Mesendoderm (in vitro differentiated cells): ENCODE measurements at regions not wholly inside any gene's neighbourhood (a gene's known extent, or its start where the extent isn't known, plus 50 kb on each side); places are given as distances from the start of the nearest gene placed in this dataset.

Experiments used
- DNase-seq: peaks from one replicate; pipeline ENCODE4 v3.0.0; 2013
- H2AK5ac ChIP-seq: 2 replicates; pipeline ENCODE4 v1.6.1; 2013; ENCODE audit warnings: low read length, inconsistent platforms
- H2BK120ac ChIP-seq: 2 replicates; pipeline ENCODE4 v1.6.1; 2013; ENCODE audit warnings: low read depth, mild to moderate bottlenecking, low read length, moderate library complexity, mixed read lengths
- H2BK15ac ChIP-seq: replicated peaks from 2 replicates; pipeline ENCODE4 v1.6.1; 2013; ENCODE audit warnings: low read depth, mild to moderate bottlenecking, moderate library complexity
- H2BK5ac ChIP-seq: 2 replicates; pipeline ENCODE4 v1.6.1; 2013; ENCODE audit warnings: low read length, inconsistent platforms
- H3K18ac ChIP-seq: 2 replicates; pipeline ENCODE4 v1.6.1; 2013; ENCODE audit warnings: mild to moderate bottlenecking, low read length, mixed read lengths
- H3K23ac ChIP-seq: one replicate; pipeline ENCODE4 v1.6.1; 2013; ENCODE audit warnings: low read length
- H3K27ac ChIP-seq: 2 replicates; pipeline ENCODE4 v1.5.1; 2013; ENCODE audit warnings: low read depth, mild to moderate bottlenecking, inconsistent platforms, low read length, moderate library complexity
- H3K27me3 ChIP-seq: 2 replicates; pipeline ENCODE4 v1.6.1; 2013; ENCODE audit warnings: low read length, control low read depth, mild to moderate bottlenecking, inconsistent platforms; ENCODE audit not compliant: insufficient read depth, poor library complexity
- H3K36me3 ChIP-seq: 2 replicates; pipeline ENCODE4 v1.6.1; 2013; ENCODE audit warnings: low read length, inconsistent platforms; ENCODE audit not compliant: control insufficient read depth, insufficient read depth
- H3K4ac ChIP-seq: one replicate; pipeline ENCODE4 v1.6.1; 2013; ENCODE audit warnings: low read depth, mild to moderate bottlenecking, low read length, moderate library complexity
- H3K4me1 ChIP-seq: 2 replicates; pipeline ENCODE4 v1.6.1; 2013; ENCODE audit warnings: low read depth, low read length, inconsistent platforms; ENCODE audit not compliant: control insufficient read depth
- H3K4me2 ChIP-seq: 2 replicates; pipeline ENCODE4 v1.6.1; 2013; ENCODE audit warnings: low read length
- H3K4me3 ChIP-seq: 2 replicates; pipeline ENCODE4 v1.5.1; 2013; ENCODE audit warnings: mild to moderate bottlenecking, low read length
- H3K56ac ChIP-seq: one replicate; pipeline ENCODE4 v1.6.1; 2013; ENCODE audit warnings: low read length
- H3K79me1 ChIP-seq: 2 replicates; pipeline ENCODE4 v1.6.1; 2013; ENCODE audit warnings: low read length, inconsistent platforms
- H3K79me2 ChIP-seq: 2 replicates; pipeline ENCODE4 v1.6.1; 2013; ENCODE audit warnings: mild to moderate bottlenecking, low read length; ENCODE audit not compliant: control insufficient read depth, insufficient read depth
- H3K9ac ChIP-seq: 2 replicates; pipeline ENCODE4 v1.6.1; 2013; ENCODE audit warnings: low read length, inconsistent platforms
- H4K5ac ChIP-seq: one replicate; pipeline ENCODE4 v1.6.1; 2013; ENCODE audit warnings: low read length
- H4K8ac ChIP-seq: one replicate; pipeline ENCODE4 v1.6.1; 2013; ENCODE audit warnings: low read depth, mild to moderate bottlenecking, control low read depth, low read length, moderate library complexity
- whole genome bisulfite sequencing: extraction: QIAGEN DNeasy Blood & Tissue Kit; methylation state at CpG from one replicate; pipeline ENCODE4 v1.1.7; 2013; ENCODE audit warnings: low lambda C conversion rate, missing lambda C conversion rate; ENCODE audit not compliant: insufficient coverage; ENCODE audit errors: extremely low coverage; 5-methylcytosine and 5-hydroxymethylcytosine counted together

DNA sequence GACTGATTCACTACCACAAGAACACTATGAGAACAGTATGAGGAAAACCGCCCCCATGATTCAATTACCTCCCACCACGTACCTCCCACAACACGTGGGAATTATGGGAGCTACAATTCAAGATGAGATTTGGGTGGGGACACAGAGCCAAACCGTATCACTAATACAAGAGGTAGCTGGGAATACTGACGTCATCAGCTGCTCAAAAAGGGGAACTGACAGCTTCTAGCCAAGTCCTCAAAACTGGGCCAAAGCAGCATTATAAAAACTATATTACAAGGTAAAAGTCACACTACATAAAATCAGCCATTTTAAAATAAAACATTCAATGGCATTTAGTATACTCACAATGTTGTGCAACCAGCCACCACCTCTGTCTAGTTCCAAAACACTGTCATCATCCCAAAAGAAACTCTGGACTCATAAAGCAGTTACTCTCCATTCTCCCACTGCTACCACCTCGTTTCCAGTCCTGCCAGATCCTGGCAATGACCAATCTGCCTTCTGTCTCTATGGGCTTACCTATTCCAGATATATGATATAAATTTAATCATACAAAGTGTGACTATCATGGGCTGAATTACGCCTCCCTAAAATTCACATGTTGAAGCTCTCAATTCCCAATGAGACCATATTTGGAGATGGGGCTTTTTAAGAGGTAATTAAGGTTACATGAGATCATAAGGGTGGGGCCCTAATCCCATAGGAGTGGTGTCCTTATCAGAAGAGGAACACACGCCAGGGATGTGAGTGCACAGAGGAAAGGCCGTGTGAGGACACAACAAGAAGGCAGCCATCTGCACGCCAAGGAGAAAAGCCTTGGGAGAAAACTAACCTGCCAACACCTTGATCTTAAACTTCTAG lies 192.1 kb downstream of the SETD4 start:
- Histone ChIP-seq H2BK120ac (no peak overlapping the region), H3K4me2 (no peak overlapping the region), H4K5ac (no peak overlapping the region), H4K8ac (no peak overlapping the region), H3K23ac (no peak overlapping the region), H2BK5ac (no peak overlapping the region), H3K4me1 (no peaks in the 10 kb centered on the region), H3K4me3 (no peak overlapping the region), H3K79me2 (no peaks in the 10 kb centered on the region), H3K27me3 (no peaks in the 10 kb centered on the region), H3K4ac (no peak overlapping the region), H3K79me1 (no peaks in the 10 kb centered on the region), H3K9ac (no peak overlapping the region), H3K36me3 (no peaks in the 10 kb centered on the region), H3K27ac (no peak overlapping the region), H3K56ac (no peak overlapping the region), H2BK15ac (no peak overlapping the region), H3K18ac (no peak overlapping the region), H2AK5ac (no peak overlapping the region)
- DNase-seq, result no peak
- whole genome bisulfite sequencing, result no CpG with 5 or more reads among the region's 10 CpGs

DNA sequence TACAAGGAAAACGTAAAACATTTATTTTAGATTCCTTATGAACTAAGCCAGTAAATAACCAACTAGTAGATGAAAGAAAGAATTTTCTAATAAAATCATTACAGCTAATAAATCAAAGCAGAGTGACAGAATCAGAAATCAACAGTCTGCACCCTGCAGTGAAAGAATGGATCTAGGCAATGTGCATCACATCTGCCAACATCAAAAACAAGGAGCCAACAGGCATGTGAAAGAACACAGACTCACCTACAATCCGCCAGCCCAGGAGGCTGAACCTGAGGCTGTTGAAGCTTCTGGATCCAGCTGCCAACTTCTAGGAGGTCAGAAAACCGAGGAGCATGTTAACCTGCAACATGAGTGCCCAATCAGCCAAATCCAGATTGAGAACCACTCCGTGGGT lies 196.3 kb downstream of the SETD4 start:
- Histone ChIP-seq H2BK15ac (no peak overlapping the region), H3K9ac (no peak overlapping the region), H2AK5ac (no peak overlapping the region), H3K23ac (no peak overlapping the region), H3K79me2 (no peaks in the 10 kb centered on the region), H4K8ac (no peak overlapping the region), H3K4me2 (no peak overlapping the region), H3K79me1 (no peaks in the 10 kb centered on the region), H3K36me3 (no peaks in the 10 kb centered on the region), H3K18ac (no peak overlapping the region), H3K4me1 (no peaks in the 10 kb centered on the region), H3K56ac (no peak overlapping the region), H3K27ac (no peak overlapping the region), H2BK120ac (no peak overlapping the region), H3K4me3 (no peak overlapping the region), H2BK5ac (no peak overlapping the region), H3K27me3 (no peaks in the 10 kb centered on the region), H3K4ac (no peak overlapping the region), H4K5ac (no peak overlapping the region)
- DNase-seq, result no peak
- WGBS, result no CpG with 5 or more reads among the region's 4 CpGs

DNA sequence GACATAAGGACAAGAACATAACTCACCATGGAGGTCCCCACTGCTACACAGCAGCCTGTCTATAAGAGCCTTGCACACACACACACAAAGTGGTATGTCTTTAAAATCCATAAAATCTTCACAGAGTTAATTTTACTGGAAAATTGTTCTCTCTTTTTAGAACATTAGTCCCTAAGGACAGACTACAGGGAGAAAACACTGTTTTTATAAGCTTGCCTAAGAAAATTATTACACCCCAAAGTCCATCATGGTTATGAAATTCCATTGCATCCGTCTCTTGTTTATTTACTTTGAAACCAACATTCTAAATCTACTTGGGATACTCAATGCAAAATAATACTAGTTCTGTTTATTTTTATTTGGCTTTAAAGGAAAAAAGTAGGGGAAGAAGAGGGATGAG lies 197.4 kb downstream of the SETD4 start:
- Histone ChIP-seq H3K36me3 (no peaks in the 10 kb centered on the region), H3K9ac (no peak overlapping the region), H2BK5ac (no peak overlapping the region), H2BK120ac (no peak overlapping the region), H3K27ac (no peak overlapping the region), H3K18ac (no peak overlapping the region), H3K27me3 (no peaks in the 10 kb centered on the region), H3K4me3 (no peak overlapping the region), H3K4me1 (no peaks in the 10 kb centered on the region), H3K4ac (no peak overlapping the region), H3K79me2 (no peaks in the 10 kb centered on the region), H3K23ac (no peak overlapping the region), H3K56ac (no peak overlapping the region), H2AK5ac (no peak overlapping the region), H2BK15ac (no peak overlapping the region), H4K5ac (no peak overlapping the region), H4K8ac (no peak overlapping the region), H3K4me2 (no peak overlapping the region), H3K79me1 (no peaks in the 10 kb centered on the region)
- no CpG with 5 or more reads among the region's 1 CpG for WGBS
- no peak for DNase-seq

DNA sequence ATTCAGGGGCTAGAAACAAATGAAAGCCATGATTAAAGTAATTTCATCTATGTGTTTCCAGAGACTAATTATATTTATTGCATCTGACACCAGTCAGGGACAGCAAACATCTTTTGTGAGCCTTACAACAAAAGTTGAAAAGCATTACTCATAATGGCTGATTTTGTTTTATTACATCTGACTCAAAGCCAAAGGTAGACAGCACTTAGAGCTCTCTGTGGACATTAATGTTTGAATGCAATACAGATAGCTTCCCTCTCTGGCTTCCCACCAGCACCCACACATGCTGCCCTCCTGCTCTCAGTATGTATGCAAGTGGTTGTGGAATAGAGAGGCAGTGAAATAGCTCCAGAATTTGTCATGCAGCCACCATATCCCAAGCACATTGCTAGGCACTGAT lies 198.7 kb downstream of the SETD4 start:
- Histone ChIP-seq H3K27ac (no peak overlapping the region), H4K8ac (no peak overlapping the region), H3K4me3 (no peak overlapping the region), H3K4me2 (no peak overlapping the region), H3K18ac (no peak overlapping the region), H3K27me3 (no peaks in the 10 kb centered on the region), H3K36me3 (no peaks in the 10 kb centered on the region), H3K4me1 (no peaks in the 10 kb centered on the region), H2BK15ac (no peak overlapping the region), H3K56ac (no peak overlapping the region), H3K23ac (no peak overlapping the region), H3K79me2 (no peaks in the 10 kb centered on the region), H2BK120ac (no peak overlapping the region), H2BK5ac (no peak overlapping the region), H4K5ac (no peak overlapping the region), H2AK5ac (no peak overlapping the region), H3K9ac (no peak overlapping the region), H3K4ac (no peak overlapping the region), H3K79me1 (no peaks in the 10 kb centered on the region)
- no peak for DNase-seq

DNA sequence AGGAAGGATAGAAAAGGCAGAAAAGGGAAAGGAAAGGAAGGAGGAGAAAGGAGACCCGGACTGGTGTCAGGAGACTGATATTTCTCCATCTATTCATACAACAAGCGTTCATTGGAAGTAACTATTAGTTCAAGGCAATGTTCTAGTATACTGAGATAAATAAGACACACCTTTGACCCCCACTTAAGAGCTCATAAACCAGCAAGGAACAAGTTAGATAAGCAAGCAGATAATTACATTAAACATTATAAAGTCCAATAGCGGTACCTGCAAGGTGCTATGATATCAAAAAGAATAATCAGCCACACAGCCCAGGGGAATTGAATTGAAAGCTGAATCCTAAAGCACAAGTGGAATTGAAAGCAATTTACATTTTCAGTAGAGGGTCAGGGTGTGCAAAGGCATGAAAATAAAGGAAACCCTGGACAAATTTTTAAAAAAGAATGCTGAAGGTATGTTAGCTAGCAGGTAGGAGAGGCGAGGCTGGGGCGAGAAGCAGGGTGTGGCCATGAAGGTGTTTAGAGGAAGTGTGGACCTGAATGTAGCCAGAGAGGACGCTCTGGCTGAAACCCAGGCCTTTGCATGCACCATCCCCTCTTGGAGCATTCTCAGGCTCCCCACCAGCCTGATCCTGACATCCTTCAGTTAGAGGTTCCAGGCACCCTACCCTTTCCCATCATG lies 200.0 kb downstream of the SETD4 start:
- Histone ChIP-seq H3K36me3 (no peaks in the 10 kb centered on the region), H3K23ac (no peak overlapping the region), H3K27ac (no peak overlapping the region), H3K79me2 (no peaks in the 10 kb centered on the region), H3K4ac (no peak overlapping the region), H2BK120ac (no peak overlapping the region), H3K27me3 (no peaks in the 10 kb centered on the region), H3K4me1 (no peaks in the 10 kb centered on the region), H3K4me2 (no peak overlapping the region), H4K8ac (no peak overlapping the region), H3K18ac (no peak overlapping the region), H3K56ac (no peak overlapping the region), H3K9ac (no peak overlapping the region), H3K79me1 (no peaks in the 10 kb centered on the region), H2BK5ac (no peak overlapping the region), H3K4me3 (no peak overlapping the region), H2BK15ac (no peak overlapping the region), H4K5ac (no peak overlapping the region), H2AK5ac (no peak overlapping the region)
- DNase-seq, result no peak
- WGBS, result no CpG with 5 or more reads among the region's 6 CpGs
